ENCODE measurements at regions not wholly inside any gene's neighbourhood (a gene's known extent, or its start where the extent isn't known, plus 50 kb on each side); places are given as distances from the start of the nearest gene placed in this dataset.

DNA sequence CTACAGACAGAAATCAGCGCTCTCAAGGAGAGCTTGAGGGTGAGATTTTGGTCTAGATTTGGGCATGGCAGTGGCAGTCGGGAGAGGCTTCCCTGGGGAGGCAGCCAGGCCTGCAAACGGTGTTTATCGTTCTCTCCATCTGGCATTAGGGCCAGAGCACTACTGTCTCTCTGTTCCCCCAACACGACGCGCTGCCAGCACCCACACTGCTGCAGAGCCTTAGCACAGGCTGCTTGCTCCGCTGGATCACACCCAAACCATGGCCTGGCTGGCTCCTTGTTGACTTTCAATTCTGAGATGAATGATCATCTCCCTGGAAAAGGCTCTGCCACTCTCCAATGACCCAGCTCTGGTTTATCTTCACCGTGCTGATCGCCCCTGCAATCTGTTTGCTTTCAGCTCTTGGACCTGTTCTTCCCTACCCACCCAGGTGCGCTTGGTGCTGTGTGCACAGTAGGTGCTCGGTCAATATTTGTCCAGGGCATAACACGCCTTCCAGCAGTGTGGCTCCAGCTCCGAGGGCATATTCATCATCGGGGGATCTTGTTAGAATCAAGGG, 106.1 kb downstream of the TFAP2C start:
- TF ChIP-seq CTCF (IDR thresholded peaks at IDR 0.05) (no peak), POLR2A (IDR thresholded peaks at IDR 0.05) (no peak)

All from right lobe of liver (tissue), 4 donors.